Skeletal muscle tissue (tissue), 3 donors: ENCODE measurements at regions not wholly inside any gene's neighbourhood (a gene's known extent, or its start where the extent isn't known, plus 50 kb on each side); places are given as distances from the start of the nearest gene placed in this dataset.

ENCODE experiments used
- H3K27ac ChIP-seq: one replicate; pipeline ENCODE4 v1.7.0; 2013; ENCODE audit warnings: mild to moderate bottlenecking, low read depth, low read length, inconsistent platforms
- H3K27me3 ChIP-seq, 3 donors: one replicate each; pipeline ENCODE4 v1.7.0; 2013; ENCODE audit warnings: low read length in 3 of 3; ENCODE audit not compliant: control insufficient read depth in 3 of 3, insufficient read depth in 3 of 3
- H3K36me3 ChIP-seq, 3 donors: one replicate each; pipeline ENCODE4 v1.7.0; 2013; ENCODE audit warnings: low read length in 3 of 3; ENCODE audit not compliant: control insufficient read depth in 3 of 3, insufficient read depth in 3 of 3
- H3K4me1 ChIP-seq, 3 donors: one replicate each; pipeline ENCODE4 v1.7.0; 2013; ENCODE audit warnings: low read length in 3 of 3, mild to moderate bottlenecking in 3 of 3; ENCODE audit not compliant: control insufficient read depth in 3 of 3, insufficient read depth in 3 of 3
- H3K4me3 ChIP-seq, 3 donors: one replicate each; pipeline ENCODE4 v1.7.0; 2013; ENCODE audit warnings: low read length in 3 of 3
- H3K9ac ChIP-seq, 3 donors: one replicate each; pipeline ENCODE4 v1.7.0; 2013; ENCODE audit warnings: low read length in 3 of 3, mild to moderate bottlenecking in 3 of 3, moderate library complexity in 2 of 3, low read depth in 1 of 3
- H3K9me3 ChIP-seq, 3 donors: one replicate each; pipeline ENCODE4 v1.7.0; 2013; ENCODE audit warnings: low read length in 3 of 3; ENCODE audit not compliant: control insufficient read depth in 3 of 3
- donor health status: Osteomylitis.

- Histone ChIP-seq H3K27me3 (no peaks in the 10 kb centered on the region), H3K36me3 (no peaks in the 10 kb centered on the region), H3K4me3 (no peak overlapping the region), H3K9me3 (no peaks in the 10 kb centered on the region), H3K4me1 (no peaks in the 10 kb centered on the region), H3K27ac (no peak overlapping the region), H3K9ac (no peak overlapping the region)
Measured at GRCh38 chr6:147858421-147858820, 349.9 kb downstream of the SAMD5 start.

GRCh38 chr6:147859071-147859470 lies 350.6 kb downstream of the SAMD5 start:
- Histone ChIP-seq H3K4me3 (no peak overlapping the region), H3K27me3 (no peaks in the 10 kb centered on the region), H3K9me3 (no peaks in the 10 kb centered on the region), H3K9ac (no peak overlapping the region), H3K36me3 (no peaks in the 10 kb centered on the region), H3K27ac (no peak overlapping the region), H3K4me1 (no peaks in the 10 kb centered on the region)

DNA sequence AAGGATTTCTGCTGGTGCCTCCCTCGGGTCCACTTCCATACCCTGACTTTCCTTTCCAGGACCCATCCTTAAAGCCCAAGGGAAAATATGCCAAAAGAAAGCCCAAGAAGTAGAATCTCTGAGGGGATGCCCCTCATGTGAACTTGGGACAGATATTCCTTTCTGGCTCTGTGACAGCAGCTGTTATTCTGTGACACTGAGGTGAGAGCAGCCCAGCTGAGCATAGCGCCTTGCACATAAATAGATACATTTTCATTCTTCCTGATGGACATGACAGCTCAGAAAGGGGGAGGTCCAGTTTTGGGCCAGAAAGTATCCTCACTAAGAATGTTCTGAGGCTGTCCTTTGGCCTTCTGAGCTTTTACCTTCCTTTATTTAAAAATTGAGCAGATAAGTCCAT lies 353.2 kb downstream of the SAMD5 start:
- H3K27ac ChIP-seq, result no peak overlapping the region
- H3K9me3 ChIP-seq, result no peaks in the 10 kb centered on the region
- no peaks in the 10 kb centered on the region for H3K4me1 ChIP-seq
- H3K27me3 ChIP-seq, result no peaks in the 10 kb centered on the region
- H3K9ac ChIP-seq, result no peak overlapping the region
- H3K4me3 ChIP-seq, result no peak overlapping the region
- no peaks in the 10 kb centered on the region for H3K36me3 ChIP-seq

- peaks cover 0 to 9% (median 4%) of the 10 kb centered on the region in 3 donors for H3K4me1 ChIP-seq
- H3K9ac ChIP-seq, result no peak overlapping the region
- no peak overlapping the region for H3K4me3 ChIP-seq
- H3K27me3 ChIP-seq, result no peaks in the 10 kb centered on the region
- no peaks in the 10 kb centered on the region for H3K36me3 ChIP-seq
- H3K27ac ChIP-seq, result no peak overlapping the region
- H3K9me3 ChIP-seq, result no peaks in the 10 kb centered on the region
Measured at GRCh38 chr6:147867433-147868226, 359.1 kb downstream of the SAMD5 start.

DNA sequence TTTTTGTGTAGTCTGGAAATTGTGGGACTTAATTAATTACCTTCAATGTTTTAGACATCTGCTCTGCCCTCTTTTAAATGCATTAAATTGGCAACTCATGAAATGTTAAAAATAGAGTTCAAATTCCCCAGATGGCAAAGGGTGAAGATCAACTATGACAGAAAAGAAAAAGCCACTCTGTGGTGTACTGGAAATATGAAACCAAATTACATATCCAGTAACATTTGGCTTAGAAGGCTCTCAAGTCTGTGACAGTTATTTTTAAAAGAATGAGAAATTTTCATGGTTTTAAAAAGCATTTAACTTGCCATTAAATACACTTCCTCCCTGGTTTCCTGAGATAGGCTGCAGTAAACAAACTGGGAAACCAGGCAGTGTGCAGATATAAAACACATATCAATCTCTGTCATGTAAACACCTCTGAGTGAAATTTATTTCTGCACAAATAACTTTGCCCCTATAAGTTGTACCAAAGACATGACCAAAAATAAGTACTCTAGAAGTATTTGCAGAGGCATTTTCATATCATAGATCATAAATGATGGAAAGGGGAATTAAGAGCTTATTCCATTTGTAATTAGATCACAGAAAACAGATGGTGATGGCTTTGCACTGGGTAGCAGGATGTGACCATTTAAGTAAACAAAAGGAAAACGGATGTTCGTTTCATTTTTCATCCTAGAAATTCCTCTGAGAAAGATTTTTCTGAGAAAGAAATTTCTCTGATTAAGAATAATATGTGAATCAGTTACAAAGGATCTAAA lies 360.1 kb downstream of the SAMD5 start:
- H3K9ac ChIP-seq, result no peak overlapping the region

GRCh38 chr6:147869201-147869600 lies 360.7 kb downstream of the SAMD5 start:
- Histone ChIP-seq H3K4me1 (peaks cover 0 to 9% (median 4%) of the 10 kb centered on the region in 3 donors), H3K27ac (no peak overlapping the region), H3K9me3 (no peaks in the 10 kb centered on the region), H3K36me3 (no peaks in the 10 kb centered on the region), H3K27me3 (no peaks in the 10 kb centered on the region), H3K4me3 (no peak overlapping the region), H3K9ac (no peak overlapping the region)

More for the DNA sequence above, 360.1 kb downstream of the SAMD5 start:
- Histone ChIP-seq H3K27me3 (no peaks in the 10 kb centered on the region), H3K4me1 (peaks cover 0 to 9% (median 4%) of the 10 kb centered on the region in 3 donors), H3K4me3 (no peak overlapping the region), H3K27ac (no peak overlapping the region), H3K9me3 (no peaks in the 10 kb centered on the region), H3K36me3 (no peaks in the 10 kb centered on the region)

DNA sequence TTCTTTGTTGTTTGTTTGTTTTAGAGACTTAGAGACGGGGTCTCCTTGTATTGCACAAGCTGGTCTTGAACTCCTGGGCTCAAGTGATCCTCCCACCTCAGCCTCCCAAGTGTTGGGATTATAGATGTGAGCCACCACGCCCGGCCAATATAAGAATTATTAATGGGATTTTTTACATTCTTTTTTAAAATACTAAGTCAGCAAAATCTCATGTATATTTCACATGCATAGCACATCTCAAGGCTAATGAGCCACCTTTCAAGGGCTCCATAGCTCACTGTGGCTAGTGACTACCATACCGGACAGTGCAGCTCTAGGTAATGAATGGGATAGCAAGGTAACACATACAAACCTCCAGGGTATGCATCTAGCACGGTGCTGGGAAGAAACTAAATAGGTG lies 361.4 kb downstream of the SAMD5 start:
- Histone ChIP-seq H3K36me3 (no peaks in the 10 kb centered on the region), H3K27me3 (no peaks in the 10 kb centered on the region), H3K9ac (no peak overlapping the region), H3K4me3 (no peak overlapping the region), H3K4me1 (peaks cover 0 to 9% (median 4%) of the 10 kb centered on the region in 3 donors), H3K9me3 (no peaks in the 10 kb centered on the region), H3K27ac (no peak overlapping the region)

DNA sequence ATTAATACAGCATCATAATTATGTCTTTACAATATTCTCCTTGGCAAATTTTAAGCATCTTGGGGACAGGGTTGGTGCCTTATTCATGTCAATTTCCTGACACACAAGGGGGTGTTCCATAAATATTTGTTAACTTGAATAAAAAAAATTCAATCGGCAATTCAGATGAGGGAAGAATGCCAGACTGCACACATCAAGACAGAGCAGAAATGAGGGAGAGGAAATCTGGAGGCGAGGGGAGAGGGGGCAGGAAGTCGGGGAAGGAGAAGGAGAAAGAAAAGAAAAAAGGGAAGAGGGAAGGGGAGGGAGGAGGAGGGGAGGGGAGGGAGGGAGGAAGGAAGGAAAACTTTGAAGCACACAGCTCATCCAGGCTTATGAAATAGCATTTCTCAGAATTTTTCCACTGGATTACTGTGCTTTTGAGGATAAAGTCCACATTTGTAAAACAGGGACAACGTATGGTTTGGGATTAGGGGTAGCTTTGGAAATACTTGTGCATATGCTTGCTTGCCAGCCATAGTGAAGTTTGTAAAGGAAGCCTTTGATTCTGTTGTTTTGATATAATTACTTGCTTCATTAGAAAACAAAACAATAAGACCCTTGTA lies 362.1 kb downstream of the SAMD5 start:
- no peak overlapping the region for H3K9ac ChIP-seq
- H3K27ac ChIP-seq, result no peak overlapping the region
- H3K9me3 ChIP-seq, result no peaks in the 10 kb centered on the region
- H3K4me3 ChIP-seq, result no peak overlapping the region
- H3K36me3 ChIP-seq, result no peaks in the 10 kb centered on the region
- H3K27me3 ChIP-seq, result no peaks in the 10 kb centered on the region
- peaks cover 0 to 9% (median 4%) of the 10 kb centered on the region in 3 donors for H3K4me1 ChIP-seq

DNA sequence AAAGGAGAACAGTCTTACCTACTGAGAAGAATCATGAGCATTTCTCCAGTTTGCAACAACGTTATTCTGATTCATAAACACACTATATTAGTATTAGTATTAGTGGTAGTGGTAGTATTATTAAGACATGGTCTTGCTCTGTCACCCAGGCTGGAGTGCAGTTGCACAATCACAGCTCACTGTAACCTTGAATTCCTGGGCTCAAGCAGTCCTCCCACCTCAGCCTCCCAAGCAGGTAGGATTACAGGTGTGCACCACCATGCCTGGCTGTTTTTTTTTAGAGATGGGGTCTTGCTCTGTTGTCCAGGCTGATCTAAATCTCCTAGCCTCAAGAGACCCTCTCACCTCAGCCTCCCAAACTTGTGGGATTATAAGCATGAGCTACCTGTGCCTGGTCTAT lies 363.5 kb downstream of the SAMD5 start:
- no peaks in the 10 kb centered on the region for H3K36me3 ChIP-seq
- no peak overlapping the region for H3K27ac ChIP-seq
- H3K9me3 ChIP-seq, result no peaks in the 10 kb centered on the region
- H3K4me1 ChIP-seq, result peaks cover 0 to 9% (median 4%) of the 10 kb centered on the region in 3 donors
- H3K27me3 ChIP-seq, result no peaks in the 10 kb centered on the region
- H3K9ac ChIP-seq, result no peak overlapping the region
- H3K4me3 ChIP-seq, result no peak overlapping the region

DNA sequence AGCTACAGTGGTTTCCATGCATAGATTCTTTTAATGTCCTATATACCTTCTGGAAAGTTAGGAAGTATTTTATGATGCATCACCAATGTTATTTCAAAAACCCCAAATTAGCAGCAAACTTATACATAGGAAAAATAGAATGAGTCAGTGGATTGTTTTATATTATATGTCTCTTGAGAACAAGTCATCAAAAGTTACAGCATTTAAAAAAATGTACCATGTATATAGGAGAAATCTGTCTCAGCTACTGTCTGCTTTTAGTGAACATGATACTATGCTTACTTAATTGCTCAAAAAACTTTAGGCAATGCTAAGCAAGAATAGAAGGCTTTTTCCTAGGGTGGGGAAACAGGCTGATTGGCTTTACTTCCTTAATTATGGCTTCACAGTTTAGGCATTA lies 365.3 kb downstream of the SAMD5 start:
- H3K4me3 ChIP-seq, result no peak overlapping the region
- H3K27me3 ChIP-seq, result no peaks in the 10 kb centered on the region
- peaks cover 0 to 4% (median under 1%) of the 10 kb centered on the region in 3 donors for H3K4me1 ChIP-seq
- H3K9me3 ChIP-seq, result no peaks in the 10 kb centered on the region
- no peak overlapping the region for H3K27ac ChIP-seq
- H3K36me3 ChIP-seq, result no peaks in the 10 kb centered on the region
- no peak overlapping the region for H3K9ac ChIP-seq
